Endothelial cell (in vitro differentiated cells): ENCODE measurements at regions not wholly inside any gene's neighbourhood (a gene's known extent, or its start where the extent isn't known, plus 50 kb on each side); places are given as distances from the start of the nearest gene placed in this dataset.
"Not testable (repeated sequence)": the region's sequence is repeated elsewhere in the genome, so short reads cannot be mapped to it uniquely, and the experiment has no call there.

Source experiments
- DNase-seq: peaks from one replicate; pipeline ENCODE4 v3.0.0; 2021; ENCODE audit warnings: low spot score
- H3K27ac Mint-ChIP-seq: one replicate; pipeline ENCODE4 v1.8.0; 2021; ENCODE audit warnings: mixed read lengths, inconsistent platforms; ENCODE audit not compliant: unreplicated experiment
- H3K27me3 Mint-ChIP-seq: one replicate; pipeline ENCODE4 v1.8.0; 2021; ENCODE audit warnings: mild to moderate bottlenecking, moderate library complexity, mixed read lengths, inconsistent platforms; ENCODE audit not compliant: unreplicated experiment
- H3K36me3 Mint-ChIP-seq: one replicate; pipeline ENCODE4 v1.8.0; 2021; ENCODE audit warnings: mild to moderate bottlenecking, low read depth, mixed read lengths, inconsistent platforms; ENCODE audit not compliant: unreplicated experiment
- H3K4me1 Mint-ChIP-seq: one replicate; pipeline ENCODE4 v1.8.0; 2021; ENCODE audit warnings: mild to moderate bottlenecking, mixed read lengths, inconsistent platforms; ENCODE audit not compliant: unreplicated experiment
- H3K4me3 Mint-ChIP-seq: one replicate; pipeline ENCODE4 v1.8.0; 2021; ENCODE audit warnings: mild to moderate bottlenecking, mixed read lengths, inconsistent platforms; ENCODE audit not compliant: unreplicated experiment
- H3K9me3 Mint-ChIP-seq: one replicate; pipeline ENCODE4 v1.8.0; 2021; ENCODE audit warnings: mixed read lengths, inconsistent platforms; ENCODE audit not compliant: unreplicated experiment
- CTCF ChIP-seq: fragments of 200-600 bp; sonication (generic); IDR thresholded peaks from one replicate; pipeline ENCODE4 v1.5.0; 2021; ENCODE audit warnings: antibody characterized with exemption; ENCODE audit not compliant: unreplicated experiment

- peaks cover 2% of the 10 kb centered on the region for H3K27me3 Mint-ChIP-seq
Measured at GRCh38 chr2:180698668-180699067, 281.7 kb upstream of the UBE2E3 start.

GRCh38 chr2:180695586-180696401, 284.6 kb upstream of the UBE2E3 start:
- DNase-seq, result no peak
- no peaks in the 10 kb centered on the region for H3K36me3 Mint-ChIP-seq
- TF ChIP-seq CTCF, result no peak
- peaks cover under 1% of the 10 kb centered on the region for H3K4me1 Mint-ChIP-seq
- H3K4me3 Mint-ChIP-seq, result no peak overlapping the region
- no peak overlapping the region for H3K27ac Mint-ChIP-seq
- no peaks in the 10 kb centered on the region for H3K27me3 Mint-ChIP-seq
- no peaks in the 10 kb centered on the region for H3K9me3 Mint-ChIP-seq

More at GRCh38 chr2:180698668-180699067, 281.7 kb upstream of the UBE2E3 start:
- H3K4me3 Mint-ChIP-seq, result no peak overlapping the region
- DNase-seq, result no peak
- no peak overlapping the region for H3K27ac Mint-ChIP-seq
- no peak for TF ChIP-seq CTCF
- no peaks in the 10 kb centered on the region for H3K36me3 Mint-ChIP-seq
- H3K4me1 Mint-ChIP-seq, result no peaks in the 10 kb centered on the region
- no peaks in the 10 kb centered on the region for H3K9me3 Mint-ChIP-seq

- no peak for DNase-seq
- peaks cover 6% of the 10 kb centered on the region for H3K4me1 Mint-ChIP-seq
- no peak overlapping the region for H3K27ac Mint-ChIP-seq
- no peak overlapping the region for H3K4me3 Mint-ChIP-seq
- TF ChIP-seq CTCF, result no peak
- H3K27me3 Mint-ChIP-seq, result no peaks in the 10 kb centered on the region
- H3K9me3 Mint-ChIP-seq, result no peaks in the 10 kb centered on the region
- H3K36me3 Mint-ChIP-seq, result no peaks in the 10 kb centered on the region
Measured at GRCh38 chr2:180694445-180695421, 285.7 kb upstream of the UBE2E3 start.

GRCh38 chr2:180692322-180692721, 288.1 kb upstream of the UBE2E3 start:
- no peaks in the 10 kb centered on the region for H3K9me3 Mint-ChIP-seq
- no peaks in the 10 kb centered on the region for H3K27me3 Mint-ChIP-seq
- H3K36me3 Mint-ChIP-seq, result no peaks in the 10 kb centered on the region
- peaks cover 13% of the 10 kb centered on the region for H3K4me1 Mint-ChIP-seq
- TF ChIP-seq CTCF, result no peak
- no peak for DNase-seq
- no peak overlapping the region for H3K27ac Mint-ChIP-seq
- no peak overlapping the region for H3K4me3 Mint-ChIP-seq

- H3K4me3 Mint-ChIP-seq, H3K36me3 Mint-ChIP-seq, H3K27ac Mint-ChIP-seq, H3K9me3 Mint-ChIP-seq, DNase-seq, H3K27me3 Mint-ChIP-seq: not testable (repeated sequence)
- H3K4me1 Mint-ChIP-seq, result peaks cover 13% of the 10 kb centered on the region
Measured at GRCh38 chr2:180691855-180692223, 288.6 kb upstream of the UBE2E3 start.

GRCh38 chr2:180691186-180691854, 289.1 kb upstream of the UBE2E3 start:
- H3K27ac Mint-ChIP-seq, result not testable (repeated sequence)

More at GRCh38 chr2:180691186-180691854, 289.1 kb upstream of the UBE2E3 start:
- H3K27me3 Mint-ChIP-seq, H3K36me3 Mint-ChIP-seq, H3K4me3 Mint-ChIP-seq, H3K9me3 Mint-ChIP-seq, DNase-seq: not testable (repeated sequence)
- peaks cover 13% of the 10 kb centered on the region for H3K4me1 Mint-ChIP-seq
